ENCODE measurements at regions not wholly inside any gene's neighbourhood (a gene's known extent, or its start where the extent isn't known, plus 50 kb on each side); places are given as distances from the start of the nearest gene placed in this dataset.

GRCh38 chr11:15758857-15759465 lies 597.4 kb downstream of the SOX6 start:
- TF ChIP-seq, protein P1, sequence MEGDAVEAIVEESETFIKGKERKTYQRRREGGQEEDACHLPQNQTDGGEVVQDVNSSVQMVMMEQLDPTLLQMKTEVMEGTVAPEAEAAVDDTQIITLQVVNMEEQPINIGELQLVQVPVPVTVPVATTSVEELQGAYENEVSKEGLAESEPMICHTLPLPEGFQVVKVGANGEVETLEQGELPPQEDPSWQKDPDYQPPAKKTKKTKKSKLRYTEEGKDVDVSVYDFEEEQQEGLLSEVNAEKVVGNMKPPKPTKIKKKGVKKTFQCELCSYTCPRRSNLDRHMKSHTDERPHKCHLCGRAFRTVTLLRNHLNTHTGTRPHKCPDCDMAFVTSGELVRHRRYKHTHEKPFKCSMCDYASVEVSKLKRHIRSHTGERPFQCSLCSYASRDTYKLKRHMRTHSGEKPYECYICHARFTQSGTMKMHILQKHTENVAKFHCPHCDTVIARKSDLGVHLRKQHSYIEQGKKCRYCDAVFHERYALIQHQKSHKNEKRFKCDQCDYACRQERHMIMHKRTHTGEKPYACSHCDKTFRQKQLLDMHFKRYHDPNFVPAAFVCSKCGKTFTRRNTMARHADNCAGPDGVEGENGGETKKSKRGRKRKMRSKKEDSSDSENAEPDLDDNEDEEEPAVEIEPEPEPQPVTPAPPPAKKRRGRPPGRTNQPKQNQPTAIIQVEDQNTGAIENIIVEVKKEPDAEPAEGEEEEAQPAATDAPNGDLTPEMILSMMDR (conservative IDR thresholded peaks at IDR 0.05; ENCODE audit: low read depth), result no peak
- no peak for DNase-seq (ENCODE audit: low spot score)
- ChIA-PET POLR2A (ENCODE audit: low non-redundant PET) (no interaction called here), CTCF (interaction anchor here (0.6 kb wide), 1 partner anchor 60 kb away, joined by 3 read pairs; no protein-coding TSS in a partner anchor)
- no peak overlapping the region for H3K27ac ChIP-seq

DNA sequence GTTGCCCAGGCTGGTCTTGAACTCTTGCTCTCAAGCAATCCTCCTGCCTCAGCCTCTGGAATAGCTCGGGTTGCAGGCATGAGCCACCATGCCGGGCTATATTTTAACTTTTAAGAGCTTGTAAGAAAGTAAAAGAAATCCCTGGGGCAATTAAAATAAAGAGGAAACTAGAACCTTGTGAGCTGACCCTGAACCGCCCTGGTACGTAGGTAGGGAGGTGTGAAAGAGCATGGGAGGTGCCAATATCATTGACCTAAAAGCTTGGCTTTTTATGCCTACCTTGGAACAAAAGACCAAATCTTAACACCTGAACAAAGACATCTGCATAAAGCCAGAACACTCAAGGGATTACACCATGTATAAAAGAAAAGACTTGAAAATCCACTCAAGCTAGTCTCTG lies 595.1 kb downstream of the SOX6 start:
- H3K27ac ChIP-seq, result no peak overlapping the region
- no peak for DNase-seq (ENCODE audit: low spot score)
- ChIA-PET CTCF (interaction anchor here (1.0 kb wide), 1 partner anchor 10 kb away, joined by 3 read pairs; no protein-coding TSS in a partner anchor), POLR2A (ENCODE audit: low non-redundant PET) (no interaction called here)
- TF ChIP-seq, protein P1 (conservative IDR thresholded peaks at IDR 0.05; ENCODE audit: low read depth), result no peak

DNA sequence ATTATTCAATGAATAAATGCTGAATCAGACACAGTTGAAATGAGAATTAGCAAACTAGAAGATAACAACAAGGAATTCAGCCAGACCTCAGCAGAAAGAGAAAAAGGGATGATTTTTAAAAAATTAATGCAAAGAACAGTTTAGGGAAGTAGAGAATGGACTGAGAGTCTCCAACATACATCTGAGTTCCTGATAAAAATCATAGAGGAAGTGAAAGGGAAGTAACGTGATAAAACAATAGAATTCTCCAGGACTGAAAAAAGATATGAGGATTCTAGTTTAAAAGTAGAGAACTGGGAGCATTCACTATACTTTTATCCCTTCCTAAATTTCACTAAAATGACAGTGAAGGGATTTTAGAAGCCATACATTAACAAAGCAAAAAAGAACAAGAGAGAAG lies 592.0 kb downstream of the SOX6 start:
- H3K27ac ChIP-seq, result no peak overlapping the region
- TF ChIP-seq, protein P1 (conservative IDR thresholded peaks at IDR 0.05; ENCODE audit: low read depth), result no peak
- ChIA-PET POLR2A (ENCODE audit: low non-redundant PET) (interaction anchor here (0.6 kb wide), 1 partner anchor 44 kb away, joined by 3 read pairs; no protein-coding TSS in a partner anchor), CTCF (interaction anchor here (0.8 kb wide), 1 partner anchor 20 kb away, joined by 3 read pairs; no protein-coding TSS in a partner anchor)
- DNase-seq (ENCODE audit: low spot score), result no peak

- no peak overlapping the region for H3K27ac ChIP-seq
- TF ChIP-seq, protein P1 (conservative IDR thresholded peaks at IDR 0.05; ENCODE audit: low read depth), result no peak
- ChIA-PET POLR2A (ENCODE audit: low non-redundant PET) (interaction anchor here (0.6 kb wide), 1 partner anchor 44 kb away, joined by 3 read pairs; no protein-coding TSS in a partner anchor), CTCF (interaction anchor here (0.8 kb wide), 1 partner anchor 19 kb away, joined by 3 read pairs; no protein-coding TSS in a partner anchor)
- no peak for DNase-seq (ENCODE audit: low spot score)
Observed at GRCh38 chr11:15764948-15765347, 591.4 kb downstream of the SOX6 start.

DNA sequence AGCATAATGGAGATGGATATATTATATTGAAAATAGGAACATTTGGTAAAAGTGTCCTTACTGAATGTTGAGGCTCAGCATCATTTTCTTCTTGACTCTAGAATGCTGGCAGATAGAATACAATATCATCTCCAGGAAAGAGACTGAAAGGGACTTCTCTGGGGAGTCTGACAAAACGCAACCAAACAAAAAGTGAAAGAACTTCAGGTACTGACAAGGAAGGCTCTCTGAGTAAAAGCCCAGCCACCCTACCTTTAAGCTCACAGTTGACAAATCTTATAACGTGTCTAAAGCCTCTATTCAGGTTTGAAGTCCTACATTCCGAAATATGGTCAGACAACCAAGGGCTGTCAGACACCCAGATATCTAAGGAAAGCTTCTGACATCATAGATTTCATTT lies 590.8 kb downstream of the SOX6 start:
- POLR2A ChIA-PET (ENCODE audit: low non-redundant PET), result no interaction called here
- no peak overlapping the region for H3K27ac ChIP-seq
- DNase-seq (ENCODE audit: low spot score), result no peak
- CTCF ChIA-PET, result no interaction called here
- TF ChIP-seq, protein P1 (conservative IDR thresholded peaks at IDR 0.05; ENCODE audit: low read depth), result no peak

GRCh38 chr11:15768321-15768720 lies 588.0 kb downstream of the SOX6 start:
- no peak overlapping the region for H3K27ac ChIP-seq
- DNase-seq (ENCODE audit: low spot score), result no peak
- CTCF ChIA-PET, result interaction anchor here (0.7 kb wide), 1 partner anchor 119 kb away, joined by 3 read pairs; no protein-coding TSS in a partner anchor
- TF ChIP-seq, protein P1 (conservative IDR thresholded peaks at IDR 0.05; ENCODE audit: low read depth), result no peak
- POLR2A ChIA-PET (ENCODE audit: low non-redundant PET), result no interaction called here

Measured in RWPE1 (cell line).